ENCODE measurements at regions not wholly inside any gene's neighbourhood (a gene's known extent, or its start where the extent isn't known, plus 50 kb on each side); places are given as distances from the start of the nearest gene placed in this dataset.

DNA sequence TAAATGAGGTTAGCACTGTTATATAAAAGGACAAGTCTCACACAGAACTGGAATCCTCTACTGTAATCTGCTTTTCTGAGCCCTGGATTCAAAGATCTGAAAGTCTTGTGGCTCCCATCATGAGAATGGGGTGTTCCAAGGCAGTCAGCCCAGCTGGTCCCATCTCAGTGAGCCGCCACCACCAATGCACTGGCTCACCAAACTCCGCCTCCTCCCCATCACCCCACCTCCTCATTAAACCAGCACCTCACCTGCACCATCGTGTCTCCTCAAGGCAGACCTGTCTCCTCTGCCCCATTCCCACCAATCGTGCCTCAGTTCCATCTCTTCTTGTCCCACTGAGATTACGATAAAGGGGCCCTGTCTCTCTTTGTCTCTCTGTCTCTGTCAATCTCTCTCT lies 166.7 kb downstream of the USP12 start:
- Histone ChIP-seq H3K9me3 (replicated peaks in 1 of 3) (no peaks in the 10 kb centered on the region), H3K27me3 (peaks cover 18% of the 10 kb centered on the region), H3K27ac (no peak overlapping the region), H3K4me1 (replicated peaks in 1 of 2) (peaks cover 0 to 3% of the 10 kb centered on the region in 2 donors), H3K36me3 (replicated peaks in 1 of 2) (no peaks in the 10 kb centered on the region), H3K4me3 (no peak overlapping the region)
- 75 to 88% (median 84%) methylated on average over 5 of the region's 5 CpGs for WGBS, 4 donors
- TF ChIP-seq, protein P1, sequence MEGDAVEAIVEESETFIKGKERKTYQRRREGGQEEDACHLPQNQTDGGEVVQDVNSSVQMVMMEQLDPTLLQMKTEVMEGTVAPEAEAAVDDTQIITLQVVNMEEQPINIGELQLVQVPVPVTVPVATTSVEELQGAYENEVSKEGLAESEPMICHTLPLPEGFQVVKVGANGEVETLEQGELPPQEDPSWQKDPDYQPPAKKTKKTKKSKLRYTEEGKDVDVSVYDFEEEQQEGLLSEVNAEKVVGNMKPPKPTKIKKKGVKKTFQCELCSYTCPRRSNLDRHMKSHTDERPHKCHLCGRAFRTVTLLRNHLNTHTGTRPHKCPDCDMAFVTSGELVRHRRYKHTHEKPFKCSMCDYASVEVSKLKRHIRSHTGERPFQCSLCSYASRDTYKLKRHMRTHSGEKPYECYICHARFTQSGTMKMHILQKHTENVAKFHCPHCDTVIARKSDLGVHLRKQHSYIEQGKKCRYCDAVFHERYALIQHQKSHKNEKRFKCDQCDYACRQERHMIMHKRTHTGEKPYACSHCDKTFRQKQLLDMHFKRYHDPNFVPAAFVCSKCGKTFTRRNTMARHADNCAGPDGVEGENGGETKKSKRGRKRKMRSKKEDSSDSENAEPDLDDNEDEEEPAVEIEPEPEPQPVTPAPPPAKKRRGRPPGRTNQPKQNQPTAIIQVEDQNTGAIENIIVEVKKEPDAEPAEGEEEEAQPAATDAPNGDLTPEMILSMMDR (IDR thresholded peaks at IDR 0.05) = no peak
- TF ChIP-seq POLR2A (IDR thresholded peaks at IDR 0.05) = no peak
- peak in 1 of 7 donors; percentile 45 for DNase-seq
- intact Hi-C loops (cut with DNase I) = no loop called here

DNA sequence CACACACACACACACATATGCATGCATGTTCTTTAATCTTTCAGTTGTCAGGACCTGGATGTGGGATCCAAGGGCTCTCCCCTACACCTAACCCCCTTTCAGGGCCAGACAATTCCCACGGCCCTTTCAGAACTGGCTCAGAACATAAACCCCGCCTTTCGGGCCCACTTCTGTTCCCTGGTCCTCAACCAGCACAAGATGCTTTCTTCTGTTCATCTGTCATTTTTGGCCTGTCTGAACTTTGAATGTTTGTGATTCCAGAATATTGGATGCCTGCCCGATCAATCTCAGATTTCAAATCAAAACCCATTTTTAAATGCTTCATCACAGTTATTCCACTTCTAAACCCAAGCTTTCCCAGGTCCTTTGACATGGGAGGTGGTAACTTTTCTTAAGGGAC lies 167.3 kb downstream of the USP12 start:
- intact Hi-C loops (cut with DNase I) = no loop called here
- no peak for DNase-seq
- H3K27ac ChIP-seq = no peak overlapping the region
- H3K36me3 ChIP-seq (replicated peaks in 1 of 2) = no peaks in the 10 kb centered on the region
- no peaks in the 10 kb centered on the region for H3K9me3 ChIP-seq (replicated peaks in 1 of 3)
- no peak overlapping the region for H3K4me3 ChIP-seq
- WGBS, 4 donors = 76 to 84% (median 83%) methylated on average over 4 of the region's 4 CpGs
- H3K4me1 ChIP-seq (replicated peaks in 1 of 2) = peaks cover 0 to 3% of the 10 kb centered on the region in 2 donors
- H3K27me3 ChIP-seq = peaks cover 18% of the 10 kb centered on the region
- no peak for TF ChIP-seq POLR2A (IDR thresholded peaks at IDR 0.05)
- TF ChIP-seq, protein P1 (IDR thresholded peaks at IDR 0.05) = no peak

DNA sequence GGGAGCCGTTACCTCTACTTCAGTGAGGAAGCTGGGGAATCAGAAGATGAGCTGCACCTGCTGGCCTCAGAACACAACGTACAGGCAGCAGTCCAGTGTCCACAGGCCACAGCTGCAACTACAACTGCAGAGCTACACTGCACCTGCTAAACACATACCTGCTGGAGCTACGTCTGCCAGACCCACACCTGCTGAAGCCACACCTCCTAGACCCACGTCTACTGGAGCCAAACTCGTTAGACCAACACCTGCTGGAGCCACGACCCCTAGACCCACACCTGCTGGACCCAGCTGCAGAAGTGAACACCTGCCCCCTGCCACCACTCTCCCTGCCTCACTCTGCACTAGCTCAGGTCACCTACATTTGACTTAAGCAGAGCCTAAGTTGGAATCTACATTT lies 169.9 kb downstream of the USP12 start:
- H3K36me3 ChIP-seq (replicated peaks in 1 of 2) = no peaks in the 10 kb centered on the region
- intact Hi-C loops (cut with DNase I) = no loop called here
- H3K9me3 ChIP-seq (replicated peaks in 1 of 3) = no peaks in the 10 kb centered on the region
- H3K4me1 ChIP-seq (replicated peaks in 1 of 2) = peaks cover 0 to 3% of the 10 kb centered on the region in 2 donors
- peaks cover 21% of the 10 kb centered on the region for H3K27me3 ChIP-seq
- no peak overlapping the region for H3K4me3 ChIP-seq
- no peak for TF ChIP-seq POLR2A (IDR thresholded peaks at IDR 0.05)
- TF ChIP-seq, protein P1 (IDR thresholded peaks at IDR 0.05) = no peak
- H3K27ac ChIP-seq = no peak overlapping the region
- 63 to 82% (median 76%) methylated on average over 6 of the region's 6 CpGs for WGBS, 4 donors
- DNase-seq = no peak

DNA sequence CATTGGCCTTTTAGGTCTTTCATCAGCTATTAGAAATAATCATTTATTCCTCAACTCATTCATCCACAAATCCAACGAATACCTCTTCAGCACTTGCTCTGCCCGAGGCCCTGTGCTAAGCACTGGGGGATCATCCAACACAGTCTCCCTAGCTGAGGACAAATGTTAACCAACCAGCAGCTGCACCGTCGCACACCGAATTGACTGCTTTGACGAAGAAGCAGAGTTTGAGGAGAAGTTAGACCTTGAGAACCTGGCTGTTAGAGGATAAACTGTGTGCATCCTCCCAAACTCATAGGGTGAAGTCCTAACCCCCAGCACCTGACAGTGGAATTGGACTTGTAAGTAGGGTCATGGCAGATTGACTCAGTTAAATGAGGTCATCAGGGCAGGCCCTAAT lies 170.9 kb downstream of the USP12 start:
- WGBS, 4 donors = 76 to 93% (median 81%) methylated on average over 6 of the region's 6 CpGs
- TF ChIP-seq, protein P1 (IDR thresholded peaks at IDR 0.05) = no peak
- TF ChIP-seq POLR2A (IDR thresholded peaks at IDR 0.05) = no peak
- DNase-seq = no peak
- Histone ChIP-seq H3K27me3 (peaks cover 11% of the 10 kb centered on the region), H3K27ac (no peak overlapping the region), H3K4me1 (replicated peaks in 1 of 2) (no peaks in the 10 kb centered on the region), H3K4me3 (no peak overlapping the region), H3K9me3 (replicated peaks in 1 of 3) (no peaks in the 10 kb centered on the region), H3K36me3 (replicated peaks in 1 of 2) (no peaks in the 10 kb centered on the region)
- intact Hi-C loops (cut with DNase I) = no loop called here

All from adrenal gland (tissue), 9 donors.